Superior temporal gyrus (tissue), 1 donor: ENCODE measurements at regions not wholly inside any gene's neighbourhood (a gene's known extent, or its start where the extent isn't known, plus 50 kb on each side); places are given as distances from the start of the nearest gene placed in this dataset.
A peak's percentile ranks its signal among the peaks of the same experiment; 100 is the strongest.

ENCODE experiments used
- DNase-seq: peaks from one replicate; pipeline ENCODE4 v3.0.0-alpha.2; 2016; ENCODE audit errors: extremely low spot score

GRCh38 chr11:104529906-104530305 is 366.0 kb upstream of the PDGFD start:
- DNase-seq = no peak

GRCh38 chr11:104529213-104529612 is 365.3 kb upstream of the PDGFD start:
- no peak for DNase-seq

GRCh38 chr11:104526006-104526405 is 362.1 kb upstream of the PDGFD start:
- no peak for DNase-seq

- DNase-seq = no peak
Measured at GRCh38 chr11:104525416-104525815, 361.5 kb upstream of the PDGFD start.

GRCh38 chr11:104524254-104524653 is 360.3 kb upstream of the PDGFD start:
- no peak for DNase-seq

GRCh38 chr11:104523611-104524010 is 359.7 kb upstream of the PDGFD start:
- DNase-seq = no peak

GRCh38 chr11:104522650-104523049 is 358.7 kb upstream of the PDGFD start:
- no peak for DNase-seq

- DNase-seq = no peak
Measured at GRCh38 chr11:104522123-104522522, 358.2 kb upstream of the PDGFD start.

- no peak for DNase-seq
Measured at GRCh38 chr11:104510169-104510568, 346.2 kb upstream of the PDGFD start.

GRCh38 chr11:104490182-104490581 is 326.2 kb upstream of the PDGFD start:
- DNase-seq = no peak

GRCh38 chr11:104488561-104488960 is 324.6 kb upstream of the PDGFD start:
- no peak for DNase-seq

GRCh38 chr11:104487046-104487806 is 323.3 kb upstream of the PDGFD start:
- no peak for DNase-seq

- DNase-seq = no peak
Measured at GRCh38 chr11:104484804-104485554, 321.0 kb upstream of the PDGFD start.

GRCh38 chr11:104476898-104477297 is 313.0 kb upstream of the PDGFD start:
- DNase-seq = no peak

GRCh38 chr11:104476454-104476853 is 312.5 kb upstream of the PDGFD start:
- no peak for DNase-seq

GRCh38 chr11:104467404-104467803 is 303.5 kb upstream of the PDGFD start:
- no peak for DNase-seq

- DNase-seq = no peak
Measured at GRCh38 chr11:104465321-104465720, 301.4 kb upstream of the PDGFD start.

- no peak for DNase-seq
Measured at GRCh38 chr11:104464691-104465090, 300.7 kb upstream of the PDGFD start.

GRCh38 chr11:104462341-104462740 is 298.4 kb upstream of the PDGFD start:
- no peak for DNase-seq

- DNase-seq = no peak
Measured at GRCh38 chr11:104451197-104451893, 287.4 kb upstream of the PDGFD start.

GRCh38 chr11:104443387-104443786 is 279.4 kb upstream of the PDGFD start:
- peak; percentile 29 for DNase-seq

GRCh38 chr11:104442321-104442720 is 278.4 kb upstream of the PDGFD start:
- no peak for DNase-seq

GRCh38 chr11:104435494-104435893 is 271.5 kb upstream of the PDGFD start:
- no peak for DNase-seq
